Activated T-cell treated with anti-CD3 and anti-CD28 coated beads, Interleukin-2, amount 50 U/mL, for 24 hours (primary cell): ENCODE measurements at regions not wholly inside any gene's neighbourhood (a gene's known extent, or its start where the extent isn't known, plus 50 kb on each side); places are given as distances from the start of the nearest gene placed in this dataset.

ENCODE experiments used
- DNase-seq: peaks from one replicate; pipeline ENCODE4 v3.0.0-alpha.2; 2020
- H3K27ac Mint-ChIP-seq: 2 replicates; pipeline ENCODE4 v1.8.0; 2020; ENCODE audit warnings: mild to moderate bottlenecking, mixed read lengths
- H3K27me3 Mint-ChIP-seq: 2 replicates; pipeline ENCODE4 v1.8.0; 2020; ENCODE audit warnings: mixed read lengths
- H3K36me3 Mint-ChIP-seq: 2 replicates; pipeline ENCODE4 v1.8.0; 2020; ENCODE audit warnings: low read depth, mixed read lengths
- H3K4me1 Mint-ChIP-seq: 2 replicates; pipeline ENCODE4 v1.8.0; 2020; ENCODE audit warnings: low read depth, mixed read lengths
- H3K4me3 Mint-ChIP-seq: 2 replicates; pipeline ENCODE4 v1.8.0; 2020; ENCODE audit warnings: mild to moderate bottlenecking, moderate library complexity, mixed read lengths
- H3K9me3 Mint-ChIP-seq: 2 replicates; pipeline ENCODE4 v1.8.0; 2020; ENCODE audit warnings: mixed read lengths

DNA sequence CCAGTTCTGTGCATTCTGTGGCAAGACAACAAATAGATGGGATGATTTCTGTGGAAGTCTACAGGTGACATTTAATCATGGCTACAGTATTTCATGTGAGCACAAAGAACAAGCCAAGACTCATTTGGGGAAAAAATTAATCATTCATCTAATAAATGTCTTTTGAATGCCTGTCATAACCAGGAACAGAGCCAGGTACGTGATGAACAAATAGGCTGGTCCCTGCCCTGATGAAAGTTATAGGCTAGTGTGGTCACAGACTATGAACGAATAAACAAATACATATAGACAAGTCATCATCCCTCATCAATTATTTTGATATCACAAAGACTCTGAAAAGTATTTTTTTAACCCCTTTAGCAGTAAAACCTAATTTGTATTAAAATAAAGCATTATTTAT lies 226.4 kb upstream of the RRP15 start:
- DNase-seq, result no peak
- H3K36me3 Mint-ChIP-seq, result no peaks in the 10 kb centered on the region
- no peak overlapping the region for H3K4me3 Mint-ChIP-seq
- H3K9me3 Mint-ChIP-seq, result peaks cover 2% of the 10 kb centered on the region
- H3K27ac Mint-ChIP-seq, result no peak overlapping the region
- H3K4me1 Mint-ChIP-seq, result no peaks in the 10 kb centered on the region
- no peaks in the 10 kb centered on the region for H3K27me3 Mint-ChIP-seq

DNA sequence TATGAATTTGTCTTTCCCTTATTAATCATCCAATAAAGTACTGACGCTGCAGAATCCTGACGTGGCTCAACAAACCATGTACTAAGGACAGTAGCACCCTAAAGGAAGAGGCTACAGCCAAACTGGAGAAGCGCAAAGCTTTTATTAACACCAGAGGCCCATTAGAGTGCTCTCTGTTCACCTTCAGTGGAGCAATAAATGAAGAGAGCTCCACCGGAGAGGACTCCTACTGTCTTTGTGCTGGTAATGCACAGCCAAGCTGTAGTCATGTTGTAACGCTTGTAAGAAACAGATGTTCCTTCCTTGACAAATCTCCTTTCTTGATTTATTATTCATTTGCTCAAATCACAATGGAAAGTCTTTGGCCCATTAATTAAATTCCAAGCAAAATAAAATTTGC lies 220.7 kb upstream of the RRP15 start:
- H3K27me3 Mint-ChIP-seq, result no peaks in the 10 kb centered on the region
- H3K4me3 Mint-ChIP-seq, result no peak overlapping the region
- no peak overlapping the region for H3K27ac Mint-ChIP-seq
- no peaks in the 10 kb centered on the region for H3K4me1 Mint-ChIP-seq
- peaks cover 8% of the 10 kb centered on the region for H3K9me3 Mint-ChIP-seq
- H3K36me3 Mint-ChIP-seq, result no peaks in the 10 kb centered on the region
- no peak for DNase-seq

DNA sequence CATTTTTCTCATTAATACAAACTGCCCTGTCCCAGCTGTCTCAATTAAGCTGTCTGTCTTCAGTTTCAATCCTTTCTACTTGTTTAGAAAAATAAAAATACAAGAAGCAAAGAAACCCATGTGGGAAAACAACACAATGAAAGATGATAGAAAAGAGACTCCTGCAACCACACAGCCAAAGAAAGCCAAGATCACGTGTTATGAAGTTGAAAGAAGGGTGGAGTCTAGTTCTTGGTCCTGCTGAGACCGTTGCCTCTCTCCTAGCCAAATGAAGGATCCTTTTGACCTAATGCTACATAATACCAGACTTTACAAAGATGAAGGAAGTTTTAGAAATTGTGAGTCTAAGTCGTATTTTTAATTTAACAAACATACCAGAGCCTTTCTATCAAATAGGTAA lies 218.8 kb upstream of the RRP15 start:
- no peak for DNase-seq
- peaks cover 9% of the 10 kb centered on the region for H3K9me3 Mint-ChIP-seq
- no peaks in the 10 kb centered on the region for H3K27me3 Mint-ChIP-seq
- H3K36me3 Mint-ChIP-seq, result no peaks in the 10 kb centered on the region
- H3K4me1 Mint-ChIP-seq, result no peaks in the 10 kb centered on the region
- no peak overlapping the region for H3K27ac Mint-ChIP-seq
- H3K4me3 Mint-ChIP-seq, result no peak overlapping the region

DNA sequence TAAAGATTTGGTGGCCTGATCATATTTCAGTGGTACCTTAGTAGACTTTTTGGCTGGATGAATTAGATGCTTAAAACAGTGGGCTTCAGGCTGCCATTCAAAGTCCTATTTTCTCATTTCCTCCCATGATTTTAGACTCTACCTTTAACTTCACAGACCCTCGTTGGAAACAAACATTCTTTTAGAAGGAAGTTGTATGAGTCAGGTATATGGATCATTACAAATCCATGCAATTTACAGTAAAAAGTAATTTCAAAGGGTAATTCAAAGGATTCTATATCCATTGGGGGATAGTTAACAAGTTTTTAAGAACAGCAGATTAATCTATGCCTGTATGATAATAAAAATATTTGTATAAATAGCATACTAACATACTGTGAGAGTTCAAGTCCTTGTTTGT lies 216.9 kb upstream of the RRP15 start:
- peaks cover 9% of the 10 kb centered on the region for H3K9me3 Mint-ChIP-seq

DNA sequence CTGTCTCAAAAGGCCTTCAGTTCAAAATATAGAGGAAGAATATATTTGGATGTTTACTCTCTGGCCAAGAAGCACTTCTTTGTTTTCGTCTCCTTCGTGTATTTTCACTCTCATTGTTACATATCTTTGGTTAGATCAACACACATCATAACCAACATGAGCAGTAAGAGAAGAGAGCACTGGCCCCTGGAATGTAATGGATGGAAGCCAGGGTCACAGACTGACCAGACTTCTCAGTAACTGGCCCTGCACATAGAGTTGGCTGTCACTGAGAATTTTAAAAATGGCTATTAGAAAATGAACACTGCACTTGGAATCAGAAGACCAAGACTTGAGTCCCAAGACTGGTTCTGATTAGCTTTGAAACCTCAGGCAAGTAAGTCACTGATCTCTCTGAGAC lies 215.9 kb upstream of the RRP15 start:
- Mint-ChIP-seq H3K4me3 (no peak overlapping the region), H3K36me3 (no peaks in the 10 kb centered on the region), H3K9me3 (peaks cover 7% of the 10 kb centered on the region), H3K27ac (no peak overlapping the region), H3K27me3 (no peaks in the 10 kb centered on the region), H3K4me1 (no peaks in the 10 kb centered on the region)
- DNase-seq, result no peak

More for the DNA sequence above, 216.9 kb upstream of the RRP15 start:
- Mint-ChIP-seq H3K36me3 (no peaks in the 10 kb centered on the region), H3K4me1 (no peaks in the 10 kb centered on the region), H3K27me3 (no peaks in the 10 kb centered on the region), H3K4me3 (no peak overlapping the region), H3K27ac (no peak overlapping the region)
- no peak for DNase-seq

DNA sequence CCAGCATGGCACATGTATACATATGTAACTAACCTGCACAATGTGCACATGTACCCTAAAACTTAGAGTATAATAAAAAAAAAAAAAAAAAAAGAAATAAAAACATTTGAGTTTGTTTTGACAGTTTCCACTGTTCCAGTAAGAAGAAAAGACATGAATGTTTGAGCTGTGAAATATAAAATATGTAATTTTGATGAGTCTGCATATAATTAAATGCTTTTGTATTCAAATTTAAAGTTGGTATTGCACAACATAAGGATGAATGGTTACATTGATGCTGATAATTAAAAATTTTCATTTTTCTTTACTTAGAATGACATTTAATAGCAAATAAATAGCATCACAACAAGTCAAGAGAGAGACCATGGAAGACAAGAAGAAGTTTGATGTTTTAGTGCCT lies 212.0 kb upstream of the RRP15 start:
- H3K27me3 Mint-ChIP-seq, result no peaks in the 10 kb centered on the region
- peaks cover 6% of the 10 kb centered on the region for H3K9me3 Mint-ChIP-seq
- H3K4me1 Mint-ChIP-seq, result no peaks in the 10 kb centered on the region
- no peak overlapping the region for H3K4me3 Mint-ChIP-seq
- no peaks in the 10 kb centered on the region for H3K36me3 Mint-ChIP-seq
- H3K27ac Mint-ChIP-seq, result no peak overlapping the region
- DNase-seq, result no peak

DNA sequence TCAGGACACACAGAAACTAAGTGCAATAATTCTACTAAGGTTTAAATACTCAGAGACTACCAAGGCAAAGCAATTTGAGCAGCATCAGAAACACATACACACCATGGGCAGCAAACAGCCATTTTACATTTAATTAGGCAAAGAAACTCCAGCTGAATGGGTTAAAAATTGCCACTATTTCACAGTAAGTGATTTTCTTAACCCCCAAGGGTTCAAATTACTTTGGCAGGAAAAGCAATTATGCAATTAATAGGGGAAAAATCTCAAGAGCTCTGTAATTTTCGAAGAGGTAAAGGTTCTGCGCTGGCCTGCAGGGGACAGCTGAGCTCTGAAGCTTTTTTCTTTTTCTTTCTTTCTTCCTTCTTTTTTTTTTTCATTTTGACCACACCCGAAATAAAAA lies 206.2 kb upstream of the RRP15 start:
- no peak for DNase-seq

DNA sequence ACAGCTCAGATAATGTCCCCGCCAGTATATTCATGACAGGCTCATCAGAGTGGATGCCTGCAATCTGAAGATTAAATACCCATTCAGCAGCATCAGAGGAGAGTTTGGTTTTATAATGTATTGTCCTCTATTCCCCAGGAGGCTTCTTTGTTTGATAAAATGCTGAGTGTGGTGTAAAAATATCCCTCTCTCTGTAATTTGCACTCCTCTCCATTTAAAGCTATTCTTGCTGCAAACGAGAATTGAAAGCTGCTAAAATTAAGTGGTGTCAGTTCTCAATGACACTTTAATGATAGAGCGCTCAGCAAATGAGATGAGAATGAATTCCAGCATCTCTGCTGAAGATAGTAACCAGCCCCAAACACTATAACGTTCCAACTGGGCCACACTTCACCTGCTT lies 205.7 kb upstream of the RRP15 start:
- Mint-ChIP-seq H3K27ac (no peak overlapping the region), H3K4me3 (no peak overlapping the region), H3K4me1 (no peaks in the 10 kb centered on the region), H3K27me3 (no peaks in the 10 kb centered on the region), H3K36me3 (no peaks in the 10 kb centered on the region), H3K9me3 (peaks cover 10% of the 10 kb centered on the region)
- DNase-seq, result no peak

More for the DNA sequence above, 206.2 kb upstream of the RRP15 start:
- Mint-ChIP-seq H3K36me3 (no peaks in the 10 kb centered on the region), H3K9me3 (peaks cover 10% of the 10 kb centered on the region), H3K4me3 (no peak overlapping the region), H3K27ac (no peak overlapping the region), H3K27me3 (no peaks in the 10 kb centered on the region), H3K4me1 (no peaks in the 10 kb centered on the region)

DNA sequence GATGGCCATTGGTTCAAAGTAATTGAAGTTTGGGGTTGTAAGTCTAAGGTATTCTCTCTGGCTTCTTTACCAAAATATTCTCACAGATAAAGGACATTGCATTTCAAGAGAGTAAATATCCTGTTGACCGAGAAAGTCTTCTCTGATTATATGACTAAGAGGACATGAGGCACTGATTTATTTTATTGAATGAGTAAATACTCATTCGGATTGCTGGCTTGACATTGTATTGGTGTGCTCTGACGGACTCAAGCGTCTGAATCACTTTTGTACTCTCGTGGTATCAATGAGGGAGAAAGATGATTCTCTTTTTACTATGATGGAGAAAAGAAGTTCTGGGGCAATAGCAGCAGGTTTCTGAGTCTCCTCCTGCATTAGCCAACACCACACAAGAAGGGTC lies 205.3 kb upstream of the RRP15 start:
- no peak for DNase-seq
- Mint-ChIP-seq H3K4me3 (no peak overlapping the region), H3K27me3 (no peaks in the 10 kb centered on the region), H3K9me3 (peaks cover 10% of the 10 kb centered on the region), H3K27ac (no peak overlapping the region), H3K4me1 (no peaks in the 10 kb centered on the region), H3K36me3 (no peaks in the 10 kb centered on the region)

DNA sequence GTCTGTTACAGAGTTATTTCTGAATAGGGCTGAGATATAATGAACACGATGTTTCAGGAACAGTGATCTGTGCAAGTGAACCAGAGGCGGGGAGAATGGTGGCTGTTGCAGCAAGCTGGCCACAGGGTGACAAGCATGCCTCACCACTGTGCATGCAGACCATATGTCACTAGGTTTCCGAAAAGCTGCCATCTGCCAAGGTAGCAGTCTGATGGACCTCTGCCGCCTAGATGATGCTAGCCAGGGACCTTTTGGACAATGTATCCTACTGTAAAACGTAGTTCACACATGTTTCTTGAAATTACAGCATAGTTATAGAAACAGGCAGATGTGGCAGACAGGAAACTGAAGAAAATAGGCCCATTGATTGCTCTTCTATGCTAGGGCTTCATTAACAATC lies 204.2 kb upstream of the RRP15 start:
- Mint-ChIP-seq H3K27me3 (no peaks in the 10 kb centered on the region), H3K27ac (no peak overlapping the region), H3K9me3 (peaks cover 6% of the 10 kb centered on the region), H3K4me3 (no peak overlapping the region), H3K4me1 (no peaks in the 10 kb centered on the region), H3K36me3 (no peaks in the 10 kb centered on the region)
- DNase-seq, result no peak

DNA sequence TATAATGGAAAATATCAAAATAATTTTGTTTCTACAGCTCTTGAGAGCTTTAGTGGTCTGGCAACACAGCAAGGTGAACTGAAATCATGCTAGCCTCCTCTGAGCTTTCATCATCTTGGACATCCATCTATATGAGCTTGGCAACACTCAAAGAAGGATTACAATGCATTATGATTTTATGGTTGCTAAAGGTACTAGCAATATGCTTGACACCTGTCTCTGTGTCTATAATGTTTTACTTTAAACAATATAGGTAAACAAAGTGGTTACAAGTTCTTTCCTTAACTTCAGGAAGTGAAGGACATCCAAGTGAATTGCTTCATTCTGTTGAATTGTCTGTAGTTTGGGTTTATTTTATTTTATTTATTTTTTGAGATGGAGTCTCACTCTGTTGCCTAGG lies 203.7 kb upstream of the RRP15 start:
- DNase-seq, result no peak
- Mint-ChIP-seq H3K36me3 (no peaks in the 10 kb centered on the region), H3K4me3 (no peak overlapping the region), H3K9me3 (peaks cover 6% of the 10 kb centered on the region), H3K4me1 (no peaks in the 10 kb centered on the region), H3K27ac (no peak overlapping the region), H3K27me3 (no peaks in the 10 kb centered on the region)

DNA sequence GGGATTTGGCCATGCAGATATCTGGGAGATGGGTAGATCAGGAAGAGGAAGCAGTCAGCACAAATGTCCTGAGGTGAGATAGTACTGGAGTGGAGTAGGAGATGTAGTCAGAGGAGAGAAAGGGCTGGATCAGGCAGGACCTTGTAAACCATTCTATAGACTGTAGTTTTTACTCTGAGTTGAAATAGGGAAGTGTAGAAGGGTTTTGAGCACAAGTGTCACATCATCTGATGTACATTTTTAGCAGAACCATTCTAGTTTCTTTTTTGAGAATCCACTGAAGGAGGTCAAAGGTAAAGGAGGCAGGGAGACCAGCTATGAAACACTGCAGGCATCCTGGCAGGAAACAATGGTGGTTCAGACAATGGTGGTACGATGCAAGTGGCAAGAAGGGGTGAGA lies 194.6 kb upstream of the RRP15 start:
- H3K27me3 Mint-ChIP-seq, result no peaks in the 10 kb centered on the region
- no peak for DNase-seq
- no peak overlapping the region for H3K4me3 Mint-ChIP-seq
- H3K4me1 Mint-ChIP-seq, result no peaks in the 10 kb centered on the region
- no peaks in the 10 kb centered on the region for H3K9me3 Mint-ChIP-seq
- H3K27ac Mint-ChIP-seq, result no peak overlapping the region
- H3K36me3 Mint-ChIP-seq, result no peaks in the 10 kb centered on the region

DNA sequence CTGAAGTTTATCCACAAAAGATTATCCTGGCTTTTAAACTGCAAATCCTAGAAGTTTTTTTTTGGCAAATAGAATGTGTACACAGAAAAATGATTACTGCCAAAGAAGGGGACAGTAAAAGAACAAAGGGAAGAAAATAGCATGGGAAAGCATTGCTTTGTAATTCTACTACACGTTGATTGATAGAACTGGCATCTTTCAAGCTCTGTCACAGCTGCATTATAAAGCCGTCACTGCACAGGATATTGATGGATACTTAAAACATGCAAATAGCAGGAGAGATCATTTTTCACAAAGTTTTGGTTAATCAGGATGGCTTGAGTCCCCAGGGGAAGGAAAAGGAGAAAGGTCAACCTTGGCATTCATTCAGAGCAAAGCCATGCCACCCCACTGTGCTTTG lies 183.7 kb upstream of the RRP15 start:
- no peak overlapping the region for H3K27ac Mint-ChIP-seq
- no peak overlapping the region for H3K4me3 Mint-ChIP-seq
- no peaks in the 10 kb centered on the region for H3K36me3 Mint-ChIP-seq
- no peaks in the 10 kb centered on the region for H3K27me3 Mint-ChIP-seq
- no peaks in the 10 kb centered on the region for H3K4me1 Mint-ChIP-seq
- H3K9me3 Mint-ChIP-seq, result peaks cover 7% of the 10 kb centered on the region
- DNase-seq, result no peak

DNA sequence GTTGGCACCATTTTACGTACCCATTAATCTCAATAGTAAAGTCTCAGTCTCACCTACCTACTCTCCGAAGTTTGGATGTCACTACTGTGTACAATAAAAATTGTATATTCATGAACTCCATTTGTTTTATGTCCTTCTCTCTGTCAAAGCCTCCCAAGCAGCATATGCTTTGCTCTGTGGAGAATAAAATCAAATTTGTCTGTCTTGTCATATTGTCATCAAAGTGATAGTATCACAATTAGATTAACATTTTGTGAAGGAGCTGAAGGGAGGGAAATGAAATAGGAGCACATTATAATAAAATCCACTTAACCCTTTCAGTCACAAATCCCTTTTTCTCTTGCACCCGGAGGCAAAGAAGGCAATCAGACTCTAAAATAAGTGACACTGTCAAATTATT lies 177.1 kb upstream of the RRP15 start:
- DNase-seq, result no peak
- H3K36me3 Mint-ChIP-seq, result no peaks in the 10 kb centered on the region
- no peak overlapping the region for H3K4me3 Mint-ChIP-seq
- H3K4me1 Mint-ChIP-seq, result no peaks in the 10 kb centered on the region
- peaks cover 9% of the 10 kb centered on the region for H3K9me3 Mint-ChIP-seq
- H3K27ac Mint-ChIP-seq, result no peak overlapping the region
- H3K27me3 Mint-ChIP-seq, result no peaks in the 10 kb centered on the region

DNA sequence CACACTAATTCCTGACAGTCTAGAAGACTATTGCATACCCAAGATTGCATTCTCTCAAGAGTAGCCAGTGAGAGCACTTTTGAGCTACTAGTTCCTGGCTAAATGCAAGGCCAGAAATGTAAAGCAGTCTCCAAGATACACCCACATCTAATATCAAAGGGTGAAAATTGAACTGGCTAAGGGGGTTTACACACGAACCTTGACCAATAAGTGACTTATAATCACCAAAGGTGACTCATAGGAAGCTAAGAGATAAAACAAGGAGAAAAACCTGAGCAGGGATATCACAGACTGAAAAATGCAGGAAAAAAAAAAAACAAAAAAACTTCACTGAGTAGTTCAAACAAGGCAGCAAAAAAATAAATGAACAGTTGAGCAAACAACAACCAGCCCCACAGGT lies 172.2 kb upstream of the RRP15 start:
- Mint-ChIP-seq H3K27me3 (no peaks in the 10 kb centered on the region), H3K4me1 (no peaks in the 10 kb centered on the region), H3K4me3 (no peak overlapping the region), H3K9me3 (peaks cover 22% of the 10 kb centered on the region), H3K36me3 (no peaks in the 10 kb centered on the region), H3K27ac (no peak overlapping the region)
- no peak for DNase-seq

DNA sequence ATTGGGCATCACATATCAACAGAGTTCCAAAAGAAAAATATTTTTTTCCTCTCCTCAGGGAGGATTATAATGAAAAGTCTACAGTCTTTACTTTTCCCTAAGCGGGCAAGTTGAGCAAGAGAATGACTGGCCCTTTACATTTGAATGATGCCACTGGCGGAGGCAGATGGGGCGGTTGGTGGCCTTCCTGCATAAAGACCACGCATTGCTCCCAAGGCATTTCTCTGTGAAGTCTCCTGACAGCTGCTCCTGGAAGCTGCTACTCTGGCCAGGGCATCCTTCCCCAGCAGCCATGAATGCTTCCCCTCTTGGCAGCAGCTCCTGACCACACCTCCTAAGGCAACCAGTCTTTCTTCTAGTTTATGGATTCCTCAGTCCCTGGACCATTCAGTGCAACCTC lies 161.1 kb upstream of the RRP15 start:
- Mint-ChIP-seq H3K27me3 (no peaks in the 10 kb centered on the region), H3K9me3 (no peaks in the 10 kb centered on the region), H3K36me3 (no peaks in the 10 kb centered on the region), H3K4me3 (no peak overlapping the region), H3K4me1 (no peaks in the 10 kb centered on the region), H3K27ac (no peak overlapping the region)
- DNase-seq, result no peak
